NCI-H1048 (cell line): ENCODE measurements at regions not wholly inside any gene's neighbourhood (a gene's known extent, or its start where the extent isn't known, plus 50 kb on each side); places are given as distances from the start of the nearest gene placed in this dataset.
"Not testable (repeated sequence)": the region's sequence is repeated elsewhere in the genome, so short reads cannot be mapped to it uniquely, and the experiment has no call there.

ENCODE experiments used
- DNase-seq: peaks from one replicate; lab custom pipeline; 2025; lab: John Stamatoyannopoulos, UW

DNA sequence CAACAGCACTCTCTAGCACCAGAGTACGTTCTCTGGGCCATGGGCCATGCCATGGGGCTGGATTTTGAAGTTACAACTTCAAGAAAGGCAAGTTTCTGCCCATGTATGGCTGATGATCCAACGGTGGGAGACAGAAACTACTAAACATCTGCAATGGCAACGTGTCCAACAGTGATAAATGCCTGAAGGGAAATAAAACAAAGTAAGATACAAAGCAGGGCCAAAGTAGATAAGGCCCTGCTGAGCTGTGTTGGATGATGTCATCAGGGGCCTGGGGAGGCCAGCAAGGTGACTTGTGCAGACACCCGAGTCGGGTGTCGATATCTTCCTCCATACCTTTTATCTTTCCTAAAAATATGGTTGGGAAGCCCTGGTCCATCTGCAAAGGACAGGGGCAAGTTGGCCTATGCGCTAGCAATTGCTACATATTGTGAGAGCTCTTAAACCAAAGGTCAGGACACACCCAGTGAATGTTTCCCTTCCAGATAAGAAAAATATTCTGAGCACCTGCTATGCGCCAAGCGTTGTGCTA, 487.2 kb downstream of the MN1 start:
- no peak for DNase-seq

DNA sequence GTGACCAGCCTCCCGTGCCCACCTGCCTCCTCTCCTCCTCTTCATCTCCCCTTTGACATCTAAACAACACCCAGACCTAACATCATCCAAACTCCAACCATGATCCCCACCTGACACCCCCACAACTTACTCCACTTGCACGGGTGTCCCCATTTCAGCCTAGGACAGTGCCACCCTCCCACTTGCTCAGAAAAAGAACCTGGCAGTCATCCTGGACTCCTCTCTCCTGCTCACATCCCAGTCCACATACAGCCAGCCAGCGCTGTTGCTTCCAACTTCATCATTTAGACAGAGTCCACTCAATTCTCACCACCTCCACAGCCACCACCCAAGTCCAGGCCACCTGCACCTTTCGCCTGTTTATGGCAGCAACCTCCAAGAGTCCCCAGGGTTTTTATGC, 485.7 kb downstream of the MN1 start:
- DNase-seq = no peak

DNA sequence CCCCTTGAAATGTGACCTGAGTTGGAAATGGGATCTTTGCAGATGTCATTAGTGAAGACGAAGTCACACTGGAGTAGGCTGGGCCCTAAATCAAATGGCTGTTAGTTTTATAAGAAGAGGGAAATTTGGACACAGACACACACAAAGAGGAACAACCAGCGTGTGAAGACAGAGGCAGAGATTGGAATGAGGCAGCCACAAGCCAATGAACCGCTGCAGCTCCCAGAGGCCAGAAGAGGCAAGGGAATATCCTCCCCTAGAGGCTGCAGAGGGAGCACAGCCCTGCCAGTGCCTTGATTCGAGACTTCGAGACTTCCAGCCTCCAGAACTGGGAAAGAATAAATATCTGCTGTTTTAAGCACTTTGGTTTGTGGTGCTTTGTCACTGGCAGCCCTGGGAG, 484.5 kb downstream of the MN1 start:
- DNase-seq = no peak

GRCh38 chr22:27317971-27318428, 483.6 kb downstream of the MN1 start:
- no peak for DNase-seq

DNA sequence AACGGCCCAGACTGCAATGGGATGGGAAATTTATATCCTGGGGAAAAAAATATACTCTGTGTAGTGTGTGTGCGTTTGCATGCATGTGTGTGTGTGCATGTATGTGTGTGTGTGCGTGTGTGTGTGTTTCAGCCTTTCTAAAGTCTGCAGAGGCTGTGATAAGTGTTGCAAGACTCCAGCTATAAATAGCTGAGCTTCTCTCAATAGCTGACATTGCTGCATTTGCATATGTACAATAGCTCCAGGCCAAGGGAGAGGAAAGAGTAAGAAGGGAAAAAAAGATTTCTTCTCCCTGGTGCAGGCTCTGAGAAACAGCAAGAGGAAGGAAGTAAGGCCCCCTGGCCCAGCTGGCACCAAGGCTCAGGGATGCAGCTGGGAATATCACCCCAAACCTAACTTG, 483.0 kb downstream of the MN1 start:
- DNase-seq = peak; percentile 63

DNA sequence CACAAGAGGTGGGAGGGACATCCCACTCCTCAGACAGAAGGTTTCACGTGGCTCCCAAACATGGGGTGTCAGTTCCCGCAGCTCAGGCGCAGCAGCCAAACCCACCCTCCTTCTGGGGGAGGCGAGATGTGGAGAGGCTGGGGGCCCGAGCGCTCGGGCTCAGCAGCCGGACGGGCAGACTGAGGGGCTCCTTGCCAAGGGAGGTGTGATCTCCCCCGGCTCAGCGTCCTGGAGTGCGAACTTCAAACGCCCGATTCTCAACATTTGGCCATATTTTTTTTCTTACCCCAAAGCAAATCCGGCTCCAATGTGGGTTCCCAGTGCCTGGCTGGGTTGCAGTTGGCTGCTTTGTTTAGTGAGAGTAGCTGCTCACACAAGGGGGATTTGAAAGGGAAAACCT, 477.9 kb downstream of the MN1 start:
- no peak for DNase-seq

DNA sequence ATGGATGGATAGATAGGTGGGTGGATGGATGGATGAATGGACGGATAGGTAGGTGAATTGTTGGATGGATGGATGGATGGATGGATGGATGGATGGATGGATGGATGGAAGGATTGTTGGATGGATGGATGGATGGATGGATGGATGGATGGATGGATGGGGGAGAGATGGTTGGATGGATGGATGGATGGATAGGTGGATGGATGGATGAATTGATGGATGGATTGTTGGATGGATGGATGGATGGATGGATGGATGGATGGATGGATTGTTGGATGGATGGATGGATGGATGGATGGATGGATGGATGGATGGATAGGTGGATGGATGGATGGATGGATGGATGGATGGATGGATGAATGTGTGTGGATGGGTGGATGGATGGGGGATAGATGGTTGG, 476.6 kb downstream of the MN1 start:
- DNase-seq = not testable (repeated sequence)

- DNase-seq = no peak
Measured at GRCh38 chr22:27327497-27327896, 474.1 kb downstream of the MN1 start.

DNA sequence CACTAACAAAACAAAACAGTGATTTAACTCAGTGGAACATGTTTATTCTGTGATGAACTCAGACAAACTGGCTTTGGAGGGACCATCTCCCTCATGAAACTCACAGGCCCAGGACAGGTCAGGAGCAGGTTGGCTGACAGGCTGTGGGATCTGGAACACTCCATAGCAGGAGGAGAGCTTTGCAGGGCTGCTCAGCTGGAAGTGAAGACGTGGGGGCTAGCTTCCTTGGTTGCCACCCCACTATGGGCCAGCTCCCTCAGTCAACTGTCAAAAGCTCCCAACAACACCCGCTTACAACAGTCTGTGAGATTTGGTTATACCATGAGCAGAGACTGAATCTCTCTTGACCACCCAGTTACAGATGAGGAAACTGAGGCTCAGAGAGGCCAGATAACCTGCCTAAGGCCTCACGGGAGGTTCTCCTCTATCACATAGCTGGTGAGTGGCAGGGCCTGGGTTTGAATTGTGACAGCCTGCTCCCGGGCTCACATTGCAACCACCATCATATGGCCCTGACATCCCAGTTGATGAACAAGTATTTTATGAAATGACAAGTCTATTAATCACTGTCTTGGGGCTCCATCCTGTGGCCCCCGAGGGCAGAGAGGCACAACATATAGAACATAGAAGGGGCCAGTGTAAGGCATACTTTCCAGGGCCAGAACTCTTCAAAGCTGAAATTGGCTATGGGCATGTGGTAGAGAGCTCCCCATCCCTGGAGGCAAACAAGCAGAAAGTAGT, 473.4 kb downstream of the MN1 start:
- no peak for DNase-seq

GRCh38 chr22:27329131-27329850, 472.3 kb downstream of the MN1 start:
- no peak for DNase-seq

GRCh38 chr22:27329966-27330645, 471.4 kb downstream of the MN1 start:
- no peak for DNase-seq

- no peak for DNase-seq
Measured at GRCh38 chr22:27331526-27332281, 469.9 kb downstream of the MN1 start.

DNA sequence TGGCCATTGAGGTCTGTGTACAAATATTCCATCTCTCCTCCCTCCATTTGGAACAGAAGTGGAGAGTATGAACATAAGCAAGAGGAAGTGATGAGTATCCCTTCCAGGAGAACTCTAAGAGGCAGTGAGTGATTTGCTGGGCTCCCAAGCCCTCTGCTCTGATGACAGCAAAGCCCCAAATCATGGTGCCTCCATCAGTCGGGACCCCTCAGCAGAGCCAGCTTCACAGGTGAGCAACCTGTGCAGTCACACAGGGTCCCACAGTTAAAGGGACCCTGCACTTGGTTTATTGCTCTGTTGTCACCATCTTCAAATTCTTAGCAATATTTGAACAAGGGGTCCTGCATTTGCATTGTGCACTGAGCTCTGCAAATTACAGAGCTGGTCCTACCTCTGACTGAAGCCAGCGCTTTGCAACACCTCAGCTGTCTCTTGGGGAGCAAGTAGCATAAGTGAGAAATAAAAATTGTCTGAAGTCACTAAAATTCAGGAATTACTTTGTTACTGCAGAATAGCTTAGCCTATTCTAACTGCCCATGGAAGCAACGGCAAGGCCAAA, 466.4 kb downstream of the MN1 start:
- DNase-seq = no peak

DNA sequence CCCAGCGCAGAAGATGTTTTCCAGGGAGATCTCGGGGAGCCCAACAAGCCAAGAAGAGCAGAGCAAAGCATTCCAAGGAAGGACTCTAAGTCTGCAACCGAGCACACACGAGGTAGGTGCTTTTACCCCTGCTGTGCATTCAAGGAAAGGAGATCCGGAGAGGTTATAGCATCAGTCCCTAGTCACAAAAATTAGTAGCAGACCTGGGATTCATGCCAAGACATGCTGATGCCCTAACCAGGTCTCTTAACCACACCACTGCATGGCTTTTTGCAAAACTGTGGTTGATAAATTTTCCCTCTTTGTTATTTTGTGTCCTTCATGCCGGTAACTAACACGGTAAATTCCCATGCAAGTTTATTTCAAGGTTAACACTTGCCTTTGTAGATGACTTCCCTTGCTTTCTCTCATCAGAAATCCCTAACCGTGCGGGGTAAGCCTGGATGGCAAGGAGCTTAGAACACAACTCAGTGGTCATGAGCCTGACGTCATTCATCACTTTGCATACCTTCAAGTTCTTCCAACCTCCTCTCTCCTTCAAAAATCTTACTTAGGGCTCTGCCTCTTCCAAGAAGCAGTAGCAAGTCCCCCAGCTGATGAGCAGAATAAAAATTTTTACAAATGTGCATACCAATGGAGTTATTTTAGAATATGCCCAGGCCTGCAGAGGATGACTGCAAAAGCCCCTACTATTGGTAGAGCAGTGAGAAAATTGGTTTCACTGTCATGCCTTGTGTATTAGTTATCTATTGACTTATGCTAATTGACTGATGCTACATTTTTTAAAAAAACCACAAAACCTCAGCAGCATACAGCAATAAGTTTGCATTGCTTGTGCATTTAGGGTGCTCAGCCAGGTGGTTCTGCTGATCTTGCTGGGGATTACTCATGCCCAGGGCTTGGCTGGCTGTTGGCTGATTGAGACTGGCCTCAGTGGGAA, 465.1 kb downstream of the MN1 start:
- no peak for DNase-seq

GRCh38 chr22:27337676-27338075, 463.9 kb downstream of the MN1 start:
- DNase-seq = no peak

DNA sequence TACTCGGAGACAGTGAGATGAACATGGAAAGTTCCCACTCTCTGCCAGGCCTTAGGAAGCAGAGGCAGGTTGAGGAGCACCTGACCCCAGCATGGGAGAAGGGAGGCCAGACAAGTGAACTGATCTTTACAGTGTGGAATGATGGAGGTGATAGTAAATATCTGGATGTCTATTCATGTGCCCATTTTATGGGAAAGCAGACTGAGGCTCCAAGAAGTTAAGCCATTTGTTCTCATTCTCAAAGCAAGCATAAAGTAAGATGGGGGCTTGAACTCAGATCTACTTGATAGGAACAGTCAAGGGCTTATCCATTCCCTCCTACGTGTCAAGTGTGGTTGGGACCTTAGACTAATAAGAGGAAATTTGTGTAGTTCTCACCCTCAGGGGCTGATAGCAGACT, 461.5 kb downstream of the MN1 start:
- no peak for DNase-seq

- DNase-seq = no peak
Measured at GRCh38 chr22:27344546-27344945, 457.0 kb downstream of the MN1 start.

- DNase-seq = no peak
Measured at GRCh38 chr22:27345691-27346090, 455.9 kb downstream of the MN1 start.

- DNase-seq = no peak
Measured at GRCh38 chr22:27347951-27348350, 453.6 kb downstream of the MN1 start.

- no peak for DNase-seq
Measured at GRCh38 chr22:27348634-27349033, 452.9 kb downstream of the MN1 start.

GRCh38 chr22:27349456-27349855, 452.1 kb downstream of the MN1 start:
- no peak for DNase-seq
